Naive thymus-derived CD8-positive, alpha-beta T cell (primary cell): ENCODE measurements at regions not wholly inside any gene's neighbourhood (a gene's known extent, or its start where the extent isn't known, plus 50 kb on each side); places are given as distances from the start of the nearest gene placed in this dataset.

Source experiments
- ATAC-seq, 2 donors: fragments of 150-1000 bp; cut with Tn5 transposase in 1 of 2; sonication (Bioruptor Pico), chemical (Tn5 transposase) in 1 of 2; 1 replicate in 1 of 2; 2 replicates in 1 of 2; pipeline ENCODE4 v1.10.0; 2021; ENCODE audit warnings: mild to moderate bottlenecking in 2 of 2, moderate library complexity in 2 of 2
- POLR2A ChIA-PET: fragments of 350-600 bp; sonication (Branson Sonifier 250); formaldehyde crosslinking; loops from one replicate; lab custom pipeline; 2021; ENCODE audit warnings: antibody characterized with exemption; lab: Charles Lee
- DNase-seq, 10 donors: peaks; one replicate each; pipeline versions ENCODE4 v3.0.0 to v3.0.0-alpha.2; 2020 to 2022
- H3K27ac Mint-ChIP-seq, 10 donors: one replicate each; pipeline ENCODE4 v1.8.0; 2020 to 2022; ENCODE audit warnings: mild to moderate bottlenecking in 10 of 10, mixed read lengths in 10 of 10, moderate library complexity in 4 of 10, inconsistent platforms in 1 of 10
- H3K27me3 Mint-ChIP-seq, 5 donors: one replicate each; pipeline ENCODE4 v1.8.0; 2021 to 2022; ENCODE audit warnings: mixed read lengths in 5 of 5
- H3K36me3 Mint-ChIP-seq, 3 donors: one replicate each; pipeline ENCODE4 v1.8.0; 2020 to 2022; ENCODE audit warnings: mixed read lengths in 3 of 3, mild to moderate bottlenecking in 2 of 3, inconsistent platforms in 1 of 3
- H3K4me1 Mint-ChIP-seq, 4 donors: one replicate each; pipeline ENCODE4 v1.8.0; 2021 to 2022; ENCODE audit warnings: mixed read lengths in 4 of 4
- H3K4me3 Mint-ChIP-seq, 10 donors: one replicate each; pipeline ENCODE4 v1.8.0; 2020 to 2022; ENCODE audit warnings: mild to moderate bottlenecking in 10 of 10, mixed read lengths in 10 of 10, moderate library complexity in 6 of 10, inconsistent platforms in 1 of 10
- H3K9me3 Mint-ChIP-seq, 9 donors: one replicate each; pipeline ENCODE4 v1.8.0; 2020 to 2022; ENCODE audit warnings: mixed read lengths in 9 of 9, mild to moderate bottlenecking in 3 of 9, inconsistent platforms in 1 of 9, moderate library complexity in 1 of 9

- Mint-ChIP-seq H3K4me1 (peaks cover 0 to 4% (median 0%) of the 10 kb centered on the region in 4 donors), H3K27ac (peak overlapping the region in 2 of 10 donors; percentile 37 to 40), H3K27me3 (peaks cover 11 to 15% (median 15%) of the 10 kb centered on the region in 5 donors), H3K36me3 (no peaks in the 10 kb centered on the region), H3K4me3 (no peak overlapping the region), H3K9me3 (no peaks in the 10 kb centered on the region)
- POLR2A ChIA-PET = interaction anchor here (1.3 to 1.5 kb wide), 2 partner anchors 374 to 376 kb away, joined by 3 to 9 read pairs; no protein-coding TSS in a partner anchor
- ATAC-seq (peak; percentile 87 to 88), DNase-seq (peak; percentile 20 to 84 (median 70))
These were observed 186.2 kb downstream of the USP12 start for GRCh38 chr13:26985285-26985878.

DNA sequence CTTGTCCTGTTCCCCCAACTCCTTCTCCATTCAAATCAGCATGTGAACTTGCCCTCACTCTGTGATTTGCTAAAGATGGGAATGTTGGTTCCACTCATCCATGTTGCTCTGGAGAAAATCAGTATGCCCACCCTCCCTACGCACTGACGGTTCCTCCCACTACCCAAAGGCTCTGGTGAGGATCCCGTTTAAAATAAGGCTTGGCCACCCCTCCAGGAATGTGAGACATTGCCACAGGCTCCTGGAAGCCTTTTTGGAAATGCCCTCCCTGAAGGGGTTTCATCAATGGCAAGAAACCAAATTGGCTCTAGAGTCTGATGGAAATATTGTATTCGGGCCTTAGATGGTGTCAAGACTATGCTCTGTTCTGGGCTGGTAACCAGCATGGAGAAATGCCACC, 187.3 kb downstream of the USP12 start:
- POLR2A ChIA-PET = interaction anchor here (1.3 to 1.5 kb wide), 2 partner anchors 375 to 377 kb away, joined by 3 to 9 read pairs; no protein-coding TSS in a partner anchor
- H3K4me3 Mint-ChIP-seq = no peak overlapping the region
- ATAC-seq (no peak), DNase-seq (no peak)
- H3K27me3 Mint-ChIP-seq = peaks cover 8 to 15% (median 10%) of the 10 kb centered on the region in 5 donors
- no peaks in the 10 kb centered on the region for H3K36me3 Mint-ChIP-seq
- no peaks in the 10 kb centered on the region for H3K9me3 Mint-ChIP-seq
- peak overlapping the region in 1 of 10 donors; percentile 40 for H3K27ac Mint-ChIP-seq
- peaks cover 0 to 9% (median 0%) of the 10 kb centered on the region in 4 donors for H3K4me1 Mint-ChIP-seq

GRCh38 chr13:26983543-26984320, 187.9 kb downstream of the USP12 start:
- H3K4me3 Mint-ChIP-seq = no peak overlapping the region
- ATAC-seq = no peak
- no peak for DNase-seq
- H3K27me3 Mint-ChIP-seq = peaks cover 8 to 15% (median 12%) of the 10 kb centered on the region in 5 donors
- POLR2A ChIA-PET = no interaction called here
- H3K27ac Mint-ChIP-seq = peak overlapping the region in 1 of 10 donors; percentile 40
- peaks cover 0 to 10% (median 0%) of the 10 kb centered on the region in 4 donors for H3K4me1 Mint-ChIP-seq
- no peaks in the 10 kb centered on the region for H3K36me3 Mint-ChIP-seq
- H3K9me3 Mint-ChIP-seq = no peaks in the 10 kb centered on the region

DNA sequence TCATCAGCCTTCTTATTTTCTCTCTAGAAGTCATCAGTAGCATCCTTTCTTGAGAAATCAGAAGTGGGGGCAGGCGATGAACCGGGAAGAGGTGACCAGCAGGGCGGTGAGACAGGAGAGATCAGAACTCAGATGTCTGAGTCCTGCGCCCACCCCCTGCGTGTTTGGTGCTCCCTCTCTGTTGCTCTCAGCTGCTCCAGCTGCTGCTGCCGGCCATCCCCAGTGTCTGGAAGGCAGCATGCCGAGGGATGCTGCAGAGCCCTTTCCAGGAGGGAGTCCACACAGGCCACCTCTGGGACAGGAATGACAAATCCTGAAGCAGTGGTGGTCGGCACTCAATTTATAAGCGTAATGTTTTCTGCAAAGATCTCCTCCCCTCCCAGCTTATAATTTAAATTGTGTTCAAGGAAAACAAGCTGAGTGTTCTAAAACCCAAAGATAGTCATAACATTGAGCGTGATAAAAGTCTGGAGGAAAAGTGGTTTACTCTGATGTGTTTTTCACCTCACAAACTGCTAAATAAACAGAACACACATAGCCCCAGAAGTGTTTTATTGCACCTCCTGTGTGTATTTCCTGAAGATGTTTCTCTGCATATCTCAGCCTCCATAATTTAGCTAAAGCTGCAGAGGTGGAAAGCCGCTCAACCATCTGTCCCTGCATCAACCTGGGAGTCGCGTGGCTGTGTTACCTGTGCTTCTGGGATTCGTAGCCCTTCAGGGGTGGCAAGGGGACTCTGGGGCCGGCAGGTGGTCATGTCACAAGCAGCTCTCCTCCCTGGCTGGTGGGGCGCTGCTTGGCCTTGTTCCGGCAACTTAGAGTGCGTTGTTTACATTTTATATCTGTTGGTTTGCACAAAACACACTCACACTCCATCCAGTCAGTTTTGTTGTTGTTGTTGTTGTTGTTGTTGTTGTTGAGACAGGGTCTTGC, 191.2 kb downstream of the USP12 start:
- Mint-ChIP-seq H3K36me3 (no peaks in the 10 kb centered on the region), H3K4me3 (peak overlapping the region in 1 of 10 donors; percentile 4), H3K9me3 (no peaks in the 10 kb centered on the region), H3K27me3 (peaks cover 6 to 15% (median 10%) of the 10 kb centered on the region in 5 donors), H3K4me1 (peaks cover 0 to 14% (median 0%) of the 10 kb centered on the region in 4 donors), H3K27ac (peak overlapping the region in 1 of 10 donors; percentile 0)
- ATAC-seq = no peak
- POLR2A ChIA-PET = no interaction called here
- DNase-seq = no peak

DNA sequence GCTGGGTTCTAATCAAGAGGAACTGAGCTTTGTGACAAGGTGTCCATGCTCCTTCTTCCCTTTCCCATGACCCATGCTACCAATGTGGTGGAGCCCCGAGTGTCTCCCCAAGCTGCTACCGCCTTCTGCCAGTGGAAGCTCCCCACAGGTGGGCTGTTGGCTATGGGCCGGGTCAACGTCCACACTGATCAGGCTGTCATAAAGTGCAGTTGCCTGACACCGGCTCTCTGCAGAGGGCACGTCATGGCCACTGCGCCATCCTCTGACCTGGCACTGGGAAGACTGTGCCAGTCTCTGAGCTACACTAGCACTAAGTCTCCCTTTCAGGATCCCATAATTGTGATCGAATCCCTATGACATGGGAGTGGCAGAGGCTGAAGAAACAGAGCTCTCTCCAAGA, 192.3 kb downstream of the USP12 start:
- Mint-ChIP-seq H3K4me1 (peaks cover 0 to 12% (median 0%) of the 10 kb centered on the region in 4 donors), H3K4me3 (peak overlapping the region in 1 of 10 donors; percentile 18), H3K27ac (no peak overlapping the region), H3K27me3 (peaks cover 4 to 13% (median 9%) of the 10 kb centered on the region in 5 donors), H3K36me3 (no peaks in the 10 kb centered on the region), H3K9me3 (no peaks in the 10 kb centered on the region)
- POLR2A ChIA-PET = no interaction called here
- DNase-seq = no peak
- no peak for ATAC-seq

DNA sequence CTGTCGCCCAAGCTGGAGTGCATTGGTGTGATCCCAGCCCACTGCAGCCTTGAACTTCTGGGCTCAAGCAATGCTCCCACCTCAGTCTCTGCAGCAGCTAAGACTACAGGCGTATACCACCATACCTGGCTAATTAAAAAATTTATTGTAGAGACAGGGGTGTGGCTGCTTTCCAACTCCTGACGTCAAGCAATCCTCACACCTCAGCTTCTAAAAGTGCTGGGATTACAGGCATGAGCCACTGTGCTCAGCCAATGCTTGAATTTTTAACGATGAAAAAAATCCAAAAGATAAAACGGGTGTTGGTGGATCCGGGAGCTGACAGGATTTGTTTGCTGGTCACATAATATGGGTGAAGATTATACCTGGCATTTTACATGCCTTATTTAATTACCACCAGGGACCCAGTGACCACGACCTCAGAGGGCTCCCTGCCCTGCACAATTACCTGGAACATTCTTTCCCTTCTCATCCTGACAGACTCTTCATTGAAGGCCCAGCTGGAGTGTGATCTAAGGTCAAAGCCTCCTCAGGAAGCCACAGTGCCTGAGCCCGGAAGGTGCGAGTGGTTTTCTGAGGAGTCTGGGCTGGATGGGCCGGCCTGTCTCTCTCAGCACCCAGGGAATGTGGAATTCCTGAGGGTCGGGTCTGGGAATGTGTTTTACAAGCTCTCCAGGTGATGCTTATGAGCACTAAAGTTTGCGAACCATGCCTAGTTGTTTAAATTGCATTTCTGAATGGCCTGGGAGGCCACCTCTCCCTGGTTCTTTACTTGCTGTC, 193.3 kb downstream of the USP12 start:
- no peak for ATAC-seq
- no peak overlapping the region for H3K4me3 Mint-ChIP-seq
- peaks cover 0 to 12% (median under 1%) of the 10 kb centered on the region in 4 donors for H3K4me1 Mint-ChIP-seq
- peaks cover 0 to 10% (median 6%) of the 10 kb centered on the region in 5 donors for H3K27me3 Mint-ChIP-seq
- no peak for DNase-seq
- POLR2A ChIA-PET = interaction anchor here (0.6 kb wide), 1 partner anchor 987 kb away, joined by 5 read pairs; no protein-coding TSS in a partner anchor
- H3K9me3 Mint-ChIP-seq = no peaks in the 10 kb centered on the region
- H3K36me3 Mint-ChIP-seq = no peaks in the 10 kb centered on the region
- peak overlapping the region in 1 of 10 donors; percentile 40 for H3K27ac Mint-ChIP-seq

- POLR2A ChIA-PET = no interaction called here
- H3K27me3 Mint-ChIP-seq = peaks cover 0 to 15% (median 5%) of the 10 kb centered on the region in 5 donors
- H3K27ac Mint-ChIP-seq = no peak overlapping the region
- no peak overlapping the region for H3K4me3 Mint-ChIP-seq
- no peaks in the 10 kb centered on the region for H3K9me3 Mint-ChIP-seq
- DNase-seq (no peak), ATAC-seq (no peak)
- H3K36me3 Mint-ChIP-seq = no peaks in the 10 kb centered on the region
- peaks cover 1 to 12% (median 3%) of the 10 kb centered on the region in 4 donors for H3K4me1 Mint-ChIP-seq
These were observed 194.1 kb downstream of the USP12 start for GRCh38 chr13:26977541-26977940.

DNA sequence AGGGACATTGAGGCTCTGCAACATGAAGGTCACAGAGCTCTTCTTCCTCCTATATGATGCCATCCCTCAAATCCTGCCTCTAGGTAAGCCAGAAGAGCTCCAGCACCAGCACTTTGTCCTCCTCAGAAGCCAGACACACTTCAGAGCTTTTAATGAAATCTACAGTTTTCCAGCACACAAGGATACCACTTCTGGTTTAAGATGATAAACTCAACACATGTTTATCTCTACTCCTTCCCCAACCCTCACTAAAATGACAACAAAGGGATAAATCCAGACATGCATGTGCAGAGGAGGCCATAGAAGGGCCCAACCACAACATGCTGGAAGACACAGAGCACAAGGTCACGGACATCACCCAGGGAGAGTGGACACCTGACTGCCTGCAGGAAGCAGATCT, 195.3 kb downstream of the USP12 start:
- Mint-ChIP-seq H3K9me3 (no peaks in the 10 kb centered on the region), H3K36me3 (no peaks in the 10 kb centered on the region), H3K4me1 (peaks cover 6 to 17% (median 9%) of the 10 kb centered on the region in 4 donors), H3K27me3 (peaks cover 0 to 15% (median 4%) of the 10 kb centered on the region in 5 donors), H3K27ac (no peak overlapping the region), H3K4me3 (no peak overlapping the region)
- ATAC-seq (no peak), DNase-seq (no peak)
- POLR2A ChIA-PET = no interaction called here

DNA sequence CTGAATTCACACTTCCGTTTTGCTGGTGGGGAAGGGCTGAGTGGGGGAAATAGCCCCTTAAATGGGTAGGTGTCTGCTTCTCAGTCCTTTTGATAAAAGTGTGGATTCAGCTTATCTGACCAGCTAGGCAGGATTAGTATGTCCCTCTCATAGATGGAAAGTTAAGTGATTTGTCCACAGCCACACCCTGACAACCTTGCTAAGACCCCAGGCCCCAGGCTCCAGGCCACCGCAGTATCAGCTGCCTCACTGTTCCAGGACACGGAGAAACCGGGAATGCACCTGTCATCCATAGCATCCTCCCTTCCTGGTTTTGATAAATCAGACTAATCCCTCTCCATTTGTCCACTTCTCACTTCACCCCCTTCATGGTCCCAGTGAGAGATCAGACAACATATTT, 197.7 kb downstream of the USP12 start:
- Mint-ChIP-seq H3K27me3 (peaks cover 0 to 15% (median 3%) of the 10 kb centered on the region in 5 donors), H3K4me1 (peaks cover 6 to 11% (median 9%) of the 10 kb centered on the region in 4 donors), H3K4me3 (no peak overlapping the region), H3K36me3 (no peaks in the 10 kb centered on the region), H3K27ac (no peak overlapping the region), H3K9me3 (no peaks in the 10 kb centered on the region)
- ATAC-seq (no peak), DNase-seq (no peak)
- POLR2A ChIA-PET = no interaction called here

DNA sequence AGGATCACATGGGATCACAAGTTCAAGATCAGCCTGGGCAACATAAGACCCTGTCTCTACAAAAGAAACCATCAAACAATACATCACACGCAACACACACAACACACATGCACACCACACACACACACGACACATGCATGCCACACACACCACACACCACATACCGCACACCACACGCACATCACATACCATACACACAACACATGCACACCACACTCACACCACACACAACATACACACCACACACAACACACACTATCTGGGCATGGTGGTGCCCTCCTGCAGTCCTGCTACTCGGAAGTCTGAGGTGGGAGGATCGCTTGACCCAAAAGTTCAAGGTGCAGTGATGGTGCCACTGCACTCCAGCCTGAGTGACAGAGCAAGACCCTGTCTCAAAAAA, 198.3 kb downstream of the USP12 start:
- no peaks in the 10 kb centered on the region for H3K9me3 Mint-ChIP-seq
- peak overlapping the region in 2 of 10 donors; percentile 49 to 89 for H3K27ac Mint-ChIP-seq
- no peak for DNase-seq
- peaks cover 0 to 12% (median 0%) of the 10 kb centered on the region in 5 donors for H3K27me3 Mint-ChIP-seq
- H3K4me3 Mint-ChIP-seq = no peak overlapping the region
- POLR2A ChIA-PET = no interaction called here
- H3K4me1 Mint-ChIP-seq = peaks cover 6 to 11% (median 9%) of the 10 kb centered on the region in 4 donors
- H3K36me3 Mint-ChIP-seq = no peaks in the 10 kb centered on the region
- no peak for ATAC-seq

- Mint-ChIP-seq H3K4me1 (peaks cover 5 to 9% (median 7%) of the 10 kb centered on the region in 4 donors), H3K27ac (peak overlapping the region in 9 of 10 donors; percentile 1 to 89 (median 68)), H3K9me3 (no peaks in the 10 kb centered on the region), H3K27me3 (peaks cover 0 to 12% (median 0%) of the 10 kb centered on the region in 5 donors), H3K36me3 (no peaks in the 10 kb centered on the region), H3K4me3 (peak overlapping the region in 1 of 10 donors; percentile 29)
- DNase-seq (peak in 3 of 10 donors; percentile 3 to 26 (median 7)), ATAC-seq (peak; percentile 54 to 57)
- POLR2A ChIA-PET = no interaction called here
These were observed 199.4 kb downstream of the USP12 start for GRCh38 chr13:26971990-26972887.
